ENCODE measurements at regions not wholly inside any gene's neighbourhood (a gene's known extent, or its start where the extent isn't known, plus 50 kb on each side); places are given as distances from the start of the nearest gene placed in this dataset.

- no peak for TF ChIP-seq CTCF (IDR thresholded peaks at IDR 0.05)
- no peak for TF ChIP-seq ELF1 (IDR thresholded peaks at IDR 0.05)
- no peak for TF ChIP-seq TEAD4 (IDR thresholded peaks at IDR 0.05; ENCODE audit: borderline replicate concordance, insufficient read depth)
- TF ChIP-seq REST (IDR thresholded peaks at IDR 0.05; ENCODE audit: low read depth, low read length), result no peak
- no peak for TF ChIP-seq RAD21 (IDR thresholded peaks at IDR 0.05; ENCODE audit: low read length)
- TF ChIP-seq RFX5 (IDR thresholded peaks at IDR 0.05; ENCODE audit: low read length), result no peak
Measured at GRCh38 chr6:94026575-94026974, 607.2 kb upstream of the EPHA7 start.

Measured in SK-N-SH (cell line).